ENCODE measurements at regions not wholly inside any gene's neighbourhood (a gene's known extent, or its start where the extent isn't known, plus 50 kb on each side); places are given as distances from the start of the nearest gene placed in this dataset.

DNA sequence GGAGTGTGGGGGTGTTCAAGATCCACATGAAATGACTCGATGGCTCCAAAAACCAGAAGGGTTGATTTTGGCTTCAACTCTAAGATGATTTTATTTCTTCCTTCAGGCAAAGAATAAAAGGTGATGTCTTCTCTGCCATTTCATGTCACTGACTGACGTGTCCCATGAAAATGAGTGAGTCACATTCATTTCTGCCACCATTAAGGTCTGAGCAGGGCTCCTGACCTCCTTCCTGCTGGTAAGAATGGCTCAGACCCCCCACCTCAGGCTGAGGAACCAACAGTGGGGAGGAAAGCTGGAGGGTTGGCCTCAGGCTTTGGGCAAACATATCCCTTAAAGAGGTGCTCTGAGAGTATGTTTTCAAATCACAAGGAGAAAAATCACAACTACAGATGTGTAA is 53.9 kb upstream of the ZNF354A start:
- no peak for TF ChIP-seq EZH2 (IDR thresholded peaks at IDR 0.05; ENCODE audit: borderline replicate concordance, low read depth, low read length, severe bottlenecking)
- TF ChIP-seq, protein P1, sequence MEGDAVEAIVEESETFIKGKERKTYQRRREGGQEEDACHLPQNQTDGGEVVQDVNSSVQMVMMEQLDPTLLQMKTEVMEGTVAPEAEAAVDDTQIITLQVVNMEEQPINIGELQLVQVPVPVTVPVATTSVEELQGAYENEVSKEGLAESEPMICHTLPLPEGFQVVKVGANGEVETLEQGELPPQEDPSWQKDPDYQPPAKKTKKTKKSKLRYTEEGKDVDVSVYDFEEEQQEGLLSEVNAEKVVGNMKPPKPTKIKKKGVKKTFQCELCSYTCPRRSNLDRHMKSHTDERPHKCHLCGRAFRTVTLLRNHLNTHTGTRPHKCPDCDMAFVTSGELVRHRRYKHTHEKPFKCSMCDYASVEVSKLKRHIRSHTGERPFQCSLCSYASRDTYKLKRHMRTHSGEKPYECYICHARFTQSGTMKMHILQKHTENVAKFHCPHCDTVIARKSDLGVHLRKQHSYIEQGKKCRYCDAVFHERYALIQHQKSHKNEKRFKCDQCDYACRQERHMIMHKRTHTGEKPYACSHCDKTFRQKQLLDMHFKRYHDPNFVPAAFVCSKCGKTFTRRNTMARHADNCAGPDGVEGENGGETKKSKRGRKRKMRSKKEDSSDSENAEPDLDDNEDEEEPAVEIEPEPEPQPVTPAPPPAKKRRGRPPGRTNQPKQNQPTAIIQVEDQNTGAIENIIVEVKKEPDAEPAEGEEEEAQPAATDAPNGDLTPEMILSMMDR (IDR thresholded peaks at IDR 0.05; ENCODE audit: borderline replicate concordance, extremely low read depth, low read length, poor library complexity, severe bottlenecking): no peak

Data from DND-41 (cell line).